DMS53 treated with DMSO at 0.1 percent for 48 hours (cell line): ENCODE measurements at regions not wholly inside any gene's neighbourhood (a gene's known extent, or its start where the extent isn't known, plus 50 kb on each side); places are given as distances from the start of the nearest gene placed in this dataset.

Source experiments
- DNase-seq: peaks from one replicate; lab custom pipeline; 2025; ENCODE audit not compliant: unreplicated experiment; lab: John Stamatoyannopoulos, UW

DNA sequence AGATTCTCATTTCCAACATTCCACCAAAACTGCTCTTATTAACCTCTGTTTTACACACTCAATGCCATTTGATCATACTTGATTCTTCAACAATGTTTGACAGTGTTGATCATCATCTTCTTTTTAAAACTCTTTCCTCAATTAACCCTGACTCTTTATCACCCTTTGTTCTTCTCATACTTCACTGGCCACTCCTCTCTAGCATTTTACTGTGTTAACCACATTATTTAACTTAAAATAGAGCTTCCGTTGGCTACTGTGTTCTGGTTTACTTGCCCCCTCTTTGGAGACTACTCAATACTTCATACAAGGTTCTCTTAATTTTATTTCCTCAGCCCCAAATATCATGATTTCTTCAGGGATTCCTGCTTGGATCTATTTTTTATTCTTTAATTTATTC is 121.1 kb upstream of the SPRY2 start:
- DNase-seq, result no peak

DNA sequence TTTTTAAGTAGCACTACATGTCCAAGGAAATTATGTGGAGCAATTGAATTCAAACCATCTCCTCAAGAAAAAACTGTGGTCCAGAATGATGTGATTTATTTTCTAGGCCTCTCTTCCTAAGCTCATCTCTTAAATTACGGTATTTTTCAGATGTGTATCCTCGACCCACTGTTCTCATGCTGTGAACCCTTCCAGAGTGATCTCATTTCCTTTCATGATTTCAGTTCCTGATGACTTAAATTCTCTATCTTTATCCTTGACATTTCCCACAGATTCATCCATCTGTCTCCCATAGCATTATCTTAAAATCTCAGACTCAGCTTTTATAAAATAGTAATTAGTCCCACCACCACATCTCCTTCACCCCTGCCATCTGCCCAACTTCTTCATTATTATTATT is 117.6 kb upstream of the SPRY2 start:
- no peak for DNase-seq

DNA sequence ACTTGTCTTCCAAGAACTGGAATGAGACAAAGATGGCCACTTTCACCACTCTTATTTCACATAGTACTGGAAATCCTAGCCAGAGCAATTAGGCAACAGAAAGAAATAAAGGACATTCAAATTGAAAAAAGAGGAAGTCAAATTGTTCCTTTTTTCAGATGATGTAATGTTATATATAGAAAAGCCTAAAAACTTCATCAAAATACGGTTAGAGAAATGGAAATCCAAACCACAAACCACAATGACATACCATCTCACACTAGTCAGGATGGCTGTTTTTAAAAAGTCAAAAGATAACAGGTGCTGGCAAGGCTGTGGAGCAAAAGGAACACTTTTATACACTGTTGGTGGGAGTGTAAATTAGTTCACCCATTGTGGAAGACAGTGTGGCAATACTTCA is 113.3 kb upstream of the SPRY2 start:
- no peak for DNase-seq

DNA sequence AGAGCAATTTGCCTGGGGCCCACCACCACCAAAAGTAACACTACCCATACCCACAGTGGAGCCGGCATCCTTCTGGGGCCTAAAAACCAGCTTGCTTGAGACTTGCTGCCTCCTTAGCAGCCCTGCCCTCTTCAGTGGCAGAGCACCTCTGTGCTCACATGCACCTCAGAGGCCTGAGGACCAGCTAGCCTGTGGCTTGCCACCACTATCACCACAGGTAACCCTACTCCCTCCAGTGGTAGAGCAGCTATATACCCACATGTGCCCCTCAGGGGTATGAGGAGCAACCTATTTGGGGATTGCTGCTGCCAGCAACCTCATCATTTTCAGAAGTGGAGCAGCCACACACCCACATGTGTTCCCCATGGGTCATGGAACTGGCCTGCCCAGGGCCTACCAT is 111.4 kb upstream of the SPRY2 start:
- no peak for DNase-seq

DNA sequence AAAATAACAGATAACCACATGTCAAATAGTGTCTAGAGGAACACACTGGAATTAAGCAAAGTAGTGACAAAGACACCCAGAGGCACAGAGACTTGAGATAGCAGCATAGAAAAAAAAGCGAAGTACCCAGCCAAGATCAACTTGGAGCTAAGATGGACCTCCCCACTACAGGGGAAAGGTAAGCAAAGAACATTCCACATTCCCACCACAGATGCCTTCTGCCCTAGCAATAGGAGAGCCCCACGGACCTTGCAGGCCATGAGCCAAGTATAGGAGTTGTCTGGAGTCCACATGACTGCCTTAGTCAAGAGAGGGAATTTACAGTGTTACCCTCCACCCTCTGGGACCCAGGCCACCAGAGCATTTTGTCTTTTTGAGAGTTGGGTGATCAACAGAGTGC is 110.7 kb upstream of the SPRY2 start:
- DNase-seq, result no peak

DNA sequence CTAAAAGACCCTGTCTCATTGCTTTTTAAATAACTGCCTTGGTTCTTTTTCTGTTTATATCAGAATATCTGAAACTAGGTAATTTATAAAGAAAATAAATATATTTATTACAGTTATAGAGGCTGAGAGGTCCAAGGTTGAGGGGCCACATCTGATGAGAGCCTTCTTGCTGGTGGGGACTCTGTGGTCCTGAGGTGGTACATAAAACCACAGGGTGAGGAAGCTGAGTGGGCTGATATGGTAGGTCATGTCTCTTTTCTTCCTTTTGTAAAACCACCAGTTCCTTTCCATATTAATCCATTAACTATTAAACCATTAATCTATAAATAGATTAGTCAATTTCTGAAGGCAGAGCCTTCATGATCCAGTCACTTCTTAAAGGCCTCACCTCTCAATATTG is 109.5 kb upstream of the SPRY2 start:
- DNase-seq, result no peak

DNA sequence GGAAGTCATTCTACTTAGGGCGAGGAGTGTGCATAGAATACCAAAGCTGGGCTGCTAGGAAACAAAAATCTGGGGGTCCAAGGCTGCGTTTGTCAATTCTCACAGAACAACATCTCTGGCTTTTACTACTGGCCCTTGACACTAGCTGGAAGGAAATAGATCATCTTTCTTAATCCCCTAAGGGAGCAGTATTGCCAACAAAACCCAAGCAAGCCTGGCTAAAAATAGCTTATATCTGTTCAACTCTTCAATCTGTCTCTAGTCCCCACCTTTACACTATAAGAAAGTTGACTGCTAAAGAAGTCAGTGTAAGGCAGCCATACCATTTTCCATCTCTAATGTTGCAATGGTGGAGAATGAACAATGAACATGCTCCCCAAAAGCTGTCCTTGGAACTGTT is 107.8 kb upstream of the SPRY2 start:
- DNase-seq, result no peak

DNA sequence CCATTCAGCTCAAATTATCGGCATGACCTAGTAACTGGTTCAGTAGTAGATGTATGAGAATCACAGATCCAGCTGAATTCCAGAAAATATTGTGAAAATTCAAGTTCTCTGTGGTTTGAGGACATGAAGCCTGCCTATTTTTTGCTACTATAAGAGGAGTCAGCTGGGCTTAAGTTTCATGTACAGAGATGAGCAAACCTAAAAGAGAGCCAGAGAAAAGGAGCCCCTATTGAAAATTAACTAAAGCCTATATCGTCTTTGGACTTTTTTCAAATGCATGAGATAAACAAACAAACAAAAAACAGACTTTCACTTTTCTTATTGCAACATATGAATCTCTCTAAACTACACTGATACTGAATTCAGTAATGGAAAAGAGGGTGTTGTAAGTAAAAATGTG is 106.8 kb upstream of the SPRY2 start:
- no peak for DNase-seq

DNA sequence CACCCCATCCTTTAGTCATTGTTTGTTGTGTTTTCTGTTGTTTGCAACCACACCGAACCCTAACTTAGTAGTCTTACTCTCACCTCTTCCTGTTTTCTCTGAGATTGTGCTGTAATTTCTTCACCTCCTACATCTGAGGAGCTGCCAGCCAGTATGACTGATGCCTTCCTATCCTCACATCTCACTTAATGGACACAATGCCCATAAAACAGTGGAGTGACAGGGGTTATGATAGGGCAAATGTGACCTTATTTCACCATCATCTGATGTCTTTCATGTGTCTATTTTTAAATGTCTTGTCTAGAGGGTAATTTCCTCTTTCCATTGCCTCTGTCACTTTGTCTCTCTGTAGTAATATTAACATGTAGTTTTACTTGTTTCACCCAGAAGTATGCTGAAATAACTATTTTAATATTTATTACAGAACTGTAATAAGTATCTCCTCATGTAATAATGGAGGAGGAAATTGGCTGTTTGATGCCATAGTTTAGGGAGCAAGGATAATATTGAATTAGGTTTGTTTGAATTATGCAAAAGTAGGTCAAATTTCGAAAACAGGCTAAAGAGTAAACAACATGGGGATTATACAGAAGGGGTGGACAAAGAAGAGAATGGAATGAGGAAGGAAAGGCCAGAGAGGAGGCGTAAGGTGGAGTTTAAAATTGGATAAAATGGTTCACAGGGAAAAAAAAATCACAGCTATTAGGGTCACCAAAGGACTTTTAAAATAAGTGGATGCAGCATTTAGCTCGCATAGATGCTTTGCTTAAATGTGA is 103.5 kb upstream of the SPRY2 start:
- no peak for DNase-seq

DNA sequence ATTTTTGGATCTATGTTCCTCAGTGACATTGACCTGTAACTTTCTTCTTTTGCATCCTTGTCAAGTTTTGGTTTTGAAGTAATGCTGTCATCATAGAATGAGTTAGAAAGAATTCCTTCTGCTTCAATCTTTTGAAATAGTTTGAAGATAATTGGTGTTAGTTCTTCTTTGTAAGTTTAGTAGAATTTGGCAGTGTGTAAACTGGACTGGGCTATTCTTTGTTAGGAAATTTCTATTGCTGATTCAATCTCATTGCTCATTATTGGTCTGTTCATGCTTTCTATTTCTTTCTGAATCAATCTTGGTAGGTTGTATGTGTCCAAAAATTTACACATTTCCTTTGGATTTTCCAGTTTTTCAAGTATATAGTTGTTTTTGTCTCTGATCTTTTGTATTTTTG is 101.7 kb upstream of the SPRY2 start:
- DNase-seq, result no peak

DNA sequence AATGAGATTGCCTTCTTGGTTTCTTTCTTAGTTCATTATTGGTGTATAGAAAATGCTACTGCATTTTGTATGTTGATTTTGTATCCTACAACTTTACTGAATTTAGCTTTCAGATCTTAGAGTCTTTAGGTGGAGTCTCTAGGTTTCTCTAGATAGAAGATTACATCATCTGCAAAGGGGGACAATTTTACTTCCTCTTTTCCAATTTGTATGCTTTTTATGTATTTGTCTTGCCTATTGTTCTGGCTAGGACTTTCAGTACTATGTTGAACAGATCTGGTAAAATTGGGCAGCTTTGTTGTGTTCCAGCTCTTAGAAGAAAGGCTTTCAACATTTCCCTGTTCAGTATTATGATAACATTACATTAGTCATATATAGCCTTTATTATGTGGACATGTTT is 101.0 kb upstream of the SPRY2 start:
- DNase-seq, result no peak

DNA sequence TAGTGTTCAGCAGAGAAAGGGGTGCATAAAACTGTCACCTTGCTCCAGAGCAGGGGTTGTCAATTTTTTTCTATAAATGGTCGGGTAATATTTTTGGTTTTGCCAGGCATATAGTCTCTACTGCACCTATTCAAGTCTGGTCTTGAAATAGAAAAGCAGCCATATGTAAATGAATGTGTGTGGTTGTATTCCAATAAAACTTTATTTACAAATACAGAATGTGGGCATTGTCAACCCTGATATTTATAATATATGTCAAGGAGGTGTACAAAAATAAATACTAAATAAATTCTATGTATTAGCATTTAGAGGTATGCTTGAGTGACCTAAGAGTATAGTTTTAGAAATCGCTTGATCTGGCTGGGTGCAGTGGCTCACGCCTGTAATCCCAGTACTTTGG is 97.6 kb upstream of the SPRY2 start:
- DNase-seq, result no peak

DNA sequence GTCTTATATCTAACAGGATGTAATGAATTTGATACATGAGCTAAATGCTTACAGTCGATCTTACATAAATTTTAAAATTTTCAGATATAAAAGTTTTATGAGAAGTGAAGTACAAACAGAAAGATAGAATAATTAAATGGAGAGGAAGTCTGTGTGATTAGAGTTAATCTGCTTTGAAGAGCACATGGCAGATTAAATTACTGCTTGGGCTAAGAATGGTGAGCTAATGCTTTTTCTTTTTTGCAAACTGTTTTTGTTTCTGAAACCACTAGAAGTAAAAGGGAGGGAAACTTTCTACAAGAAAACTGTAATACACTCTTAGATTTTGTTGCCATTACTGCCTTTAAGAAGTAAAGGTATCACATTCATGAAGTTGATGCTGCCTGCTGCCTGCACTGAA is 96.3 kb upstream of the SPRY2 start:
- no peak for DNase-seq

DNA sequence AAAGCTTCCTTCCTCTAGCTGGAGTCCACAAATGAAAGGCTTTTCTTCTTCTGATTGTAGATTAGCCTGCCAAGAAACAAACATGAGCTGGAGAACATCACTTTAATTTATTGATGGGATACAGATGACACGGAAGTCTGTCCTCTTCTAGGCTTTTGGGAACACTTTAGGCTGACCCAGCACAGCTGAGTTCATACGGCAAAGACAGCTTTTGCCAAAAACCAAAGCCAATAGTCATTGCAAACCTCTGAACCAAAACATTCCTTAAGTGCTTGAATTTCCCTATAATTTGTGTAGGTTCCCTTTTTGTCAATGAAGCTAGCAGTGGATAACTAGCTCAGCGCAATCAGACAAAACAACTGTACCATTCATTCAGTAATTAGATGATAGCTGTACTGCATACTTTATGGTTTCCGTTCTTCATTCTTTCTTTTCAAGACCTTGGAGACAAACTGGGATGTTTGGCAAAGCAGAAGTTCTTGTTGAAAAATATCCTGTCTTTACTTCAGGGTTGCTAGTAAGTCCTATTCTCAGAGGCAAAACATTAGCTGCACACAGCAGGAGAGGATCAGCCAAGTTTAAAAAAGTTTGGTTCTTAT is 95.7 kb upstream of the SPRY2 start:
- no peak for DNase-seq

DNA sequence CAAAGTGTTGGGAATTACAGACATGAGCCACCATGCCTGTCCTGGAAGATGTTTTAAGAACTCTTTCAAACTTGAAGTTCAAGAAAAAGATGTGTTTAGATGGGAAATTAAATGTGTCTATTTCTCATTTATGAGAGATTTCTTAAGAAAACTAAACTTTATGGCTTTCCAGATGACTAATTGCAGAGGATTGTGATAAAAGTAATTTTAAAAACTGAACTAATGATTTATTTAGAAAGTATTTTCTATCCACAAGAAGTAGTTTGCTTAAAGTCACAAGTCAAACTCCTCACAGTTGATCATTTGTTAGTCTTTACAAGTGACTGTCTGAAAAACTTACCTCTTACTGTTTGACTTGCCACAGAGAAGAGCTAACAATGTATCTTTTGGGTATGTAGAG is 89.6 kb upstream of the SPRY2 start:
- no peak for DNase-seq

DNA sequence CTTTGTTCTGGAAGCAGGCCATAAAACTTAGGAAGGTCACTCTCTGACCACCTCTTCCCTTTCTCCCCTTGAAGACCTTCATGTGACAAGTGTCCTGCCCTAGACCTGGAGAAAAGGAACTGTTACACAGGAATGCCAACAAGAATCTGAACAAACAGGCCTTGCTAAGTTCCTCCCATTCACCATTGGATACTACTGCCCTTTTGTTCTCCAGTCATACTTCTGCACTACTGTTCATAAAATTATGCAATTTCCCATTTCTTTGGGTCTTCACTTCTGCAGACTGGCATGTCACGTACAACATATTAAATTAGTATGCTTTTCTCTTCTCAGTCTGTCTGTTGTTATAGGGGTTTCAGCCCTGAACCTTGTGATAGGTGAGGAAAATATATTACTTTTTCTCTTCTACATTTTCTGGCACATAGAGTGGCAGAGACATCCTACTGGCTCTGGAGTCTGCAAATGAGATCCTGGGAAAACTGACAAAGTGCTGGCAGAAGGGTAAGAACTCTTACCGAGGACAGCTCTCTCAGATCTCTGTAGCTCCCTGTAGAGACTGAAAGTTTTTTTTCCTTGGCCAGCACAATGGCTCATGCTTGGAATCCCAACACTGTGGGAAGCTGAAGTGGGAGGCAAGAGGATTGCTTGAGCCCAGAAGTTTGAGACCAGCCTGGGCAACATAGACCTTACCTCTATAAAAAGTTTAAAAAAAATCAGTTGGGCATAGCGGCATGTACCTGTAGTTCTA is 87.6 kb upstream of the SPRY2 start:
- no peak for DNase-seq

DNA sequence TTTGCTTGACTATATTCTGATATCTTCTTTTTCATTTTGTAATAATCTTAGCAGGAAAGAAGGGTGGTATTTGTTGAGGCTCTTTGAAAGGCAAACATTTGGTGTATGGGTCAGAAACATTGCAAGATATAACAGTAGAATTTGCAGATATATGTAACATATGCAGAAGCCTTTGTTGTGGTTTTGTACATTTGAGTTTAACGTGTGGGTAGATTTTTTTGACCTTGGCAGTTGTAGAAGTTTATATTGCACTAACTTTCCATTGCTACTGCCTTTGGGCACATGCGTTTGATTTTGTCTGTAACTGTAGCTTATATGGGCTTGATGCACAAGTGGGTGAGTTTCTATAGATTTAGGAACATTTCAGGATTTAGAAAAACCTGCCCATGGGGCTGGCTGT is 78.5 kb upstream of the SPRY2 start:
- no peak for DNase-seq

DNA sequence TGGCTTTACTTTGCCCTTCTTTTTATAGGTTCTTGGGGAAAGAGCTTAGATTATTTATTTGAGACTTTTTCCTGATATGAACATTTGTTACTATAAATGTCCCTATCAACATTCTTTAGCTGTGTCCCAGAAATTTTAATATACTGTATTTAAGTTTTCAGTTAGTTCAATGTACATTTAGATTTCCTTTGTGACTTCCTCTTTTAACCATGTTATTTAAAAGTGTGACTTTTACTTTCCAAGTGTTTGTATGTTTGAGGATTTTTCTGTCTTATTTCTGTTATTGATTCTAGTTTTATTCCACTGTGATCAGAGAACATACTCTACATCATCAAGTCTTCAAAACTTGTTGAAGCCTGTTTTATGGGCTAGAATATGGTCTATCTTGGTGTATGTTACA is 72.7 kb upstream of the SPRY2 start:
- no peak for DNase-seq

DNA sequence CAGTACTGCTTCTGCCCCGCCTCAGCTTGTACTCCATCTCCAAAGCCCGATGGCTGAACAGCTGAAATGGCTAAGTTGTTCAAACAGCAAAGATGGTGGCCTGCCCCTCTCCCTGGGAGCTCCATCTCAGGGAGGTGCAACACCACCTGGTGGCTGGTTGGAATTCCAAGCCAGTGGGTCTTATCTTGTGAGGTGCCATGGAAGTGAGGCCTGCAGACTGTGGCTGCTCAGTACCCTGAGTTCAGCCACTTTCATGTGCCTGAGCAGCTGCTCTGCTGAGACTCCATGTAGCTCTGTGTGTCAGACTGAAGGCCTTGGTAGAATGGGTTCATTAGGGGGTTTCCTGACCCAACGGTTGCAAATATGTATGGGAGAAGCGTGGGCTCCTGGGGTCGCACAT is 67.3 kb upstream of the SPRY2 start:
- no peak for DNase-seq

DNA sequence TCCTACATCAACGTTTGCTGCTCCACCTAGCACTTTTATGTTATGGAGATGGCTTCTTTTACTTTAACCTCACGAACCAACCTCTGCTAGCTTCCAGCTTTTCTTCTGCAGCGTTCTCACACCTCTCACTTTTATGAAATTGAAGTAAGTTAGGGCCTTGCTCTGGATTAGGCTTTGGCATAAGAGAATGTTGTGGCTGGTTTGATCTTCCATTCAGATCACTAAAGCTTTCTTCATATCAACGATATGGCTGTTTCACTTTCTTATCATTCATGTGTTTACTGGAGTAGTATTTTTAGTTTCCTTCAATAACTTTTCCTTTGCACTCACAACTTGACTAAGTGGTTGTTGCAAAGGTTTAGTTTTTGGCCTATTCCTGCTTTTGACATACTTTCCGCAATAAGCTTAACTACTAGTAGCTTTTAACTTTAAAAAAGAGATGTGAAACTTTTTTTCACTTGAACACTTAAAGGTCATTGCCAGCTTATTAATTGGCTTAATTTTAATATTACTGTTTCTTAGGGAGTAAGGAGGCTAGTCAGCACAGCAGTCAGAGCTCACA is 60.0 kb upstream of the SPRY2 start:
- DNase-seq, result no peak

DNA sequence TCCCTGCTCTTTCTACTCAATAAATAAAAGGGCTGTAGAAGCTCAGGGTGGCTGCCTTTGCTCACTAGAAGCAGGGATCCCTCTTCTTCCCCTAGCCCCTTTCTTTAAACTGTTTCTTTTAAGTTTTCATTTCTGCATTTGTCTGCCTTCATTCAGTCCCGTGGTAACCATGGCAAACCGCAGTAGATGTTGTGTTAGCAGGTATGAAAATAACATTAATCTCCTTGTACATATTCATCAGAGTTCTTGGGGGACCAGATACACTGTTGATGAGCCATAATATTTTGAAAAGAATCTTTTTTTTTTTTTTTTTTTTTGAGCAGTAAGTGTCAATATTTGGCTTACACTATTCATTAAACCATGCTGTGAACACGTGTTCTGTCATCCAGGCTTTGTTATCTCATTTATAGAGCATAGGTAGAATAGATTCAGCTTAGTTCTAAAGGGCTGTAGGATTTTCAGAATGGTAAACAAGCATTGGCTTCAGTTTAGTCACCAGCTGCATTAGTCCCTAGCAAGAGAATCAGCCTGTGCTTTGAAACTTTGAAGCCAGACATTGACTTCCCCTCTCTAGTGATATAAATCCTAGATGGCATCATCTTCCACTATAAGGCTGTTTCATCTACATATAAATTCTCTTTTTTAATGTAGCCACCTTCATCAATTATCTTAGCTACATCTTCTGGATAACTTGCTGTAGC is 59.4 kb upstream of the SPRY2 start:
- peak; percentile 5 for DNase-seq
